HUES64 (cell line): ENCODE measurements at regions not wholly inside any gene's neighbourhood (a gene's known extent, or its start where the extent isn't known, plus 50 kb on each side); places are given as distances from the start of the nearest gene placed in this dataset.

Source experiments
- H3K27ac ChIP-seq: 2 replicates; pipeline ENCODE4 v1.7.0; 2013; ENCODE audit warnings: low read depth, low read length, inconsistent platforms
- H3K27me3 ChIP-seq: 2 replicates; pipeline ENCODE4 v1.6.1; 2013; ENCODE audit warnings: mild to moderate bottlenecking, low read length; ENCODE audit not compliant: insufficient read depth
- H3K36me3 ChIP-seq: 2 replicates; pipeline ENCODE4 v1.6.1; 2013; ENCODE audit warnings: mild to moderate bottlenecking, low read length; ENCODE audit not compliant: insufficient read depth
- H3K4me1 ChIP-seq: 2 replicates; pipeline ENCODE4 v1.6.1; 2013; ENCODE audit warnings: mild to moderate bottlenecking, low read length, moderate library complexity; ENCODE audit not compliant: insufficient read depth
- H3K4me3 ChIP-seq: 2 replicates; pipeline ENCODE4 v1.5.1; 2013; ENCODE audit warnings: mild to moderate bottlenecking, low read length, moderate library complexity
- H3K9ac ChIP-seq: 2 replicates; pipeline ENCODE4 v1.6.1; 2013; ENCODE audit warnings: mild to moderate bottlenecking, low read depth, low read length
- H3K9me3 ChIP-seq: 2 replicates; pipeline ENCODE4 v1.6.1; 2013; ENCODE audit warnings: low read depth, low read length; ENCODE audit not compliant: insufficient read depth
- WGBS: fragments of 150-250, 120-280 bp; methylation state at CpG from one replicate; pipeline ENCODE4 v1.1.7; 2013; ENCODE audit warnings: missing lambda C conversion rate; 5-methylcytosine and 5-hydroxymethylcytosine counted together

DNA sequence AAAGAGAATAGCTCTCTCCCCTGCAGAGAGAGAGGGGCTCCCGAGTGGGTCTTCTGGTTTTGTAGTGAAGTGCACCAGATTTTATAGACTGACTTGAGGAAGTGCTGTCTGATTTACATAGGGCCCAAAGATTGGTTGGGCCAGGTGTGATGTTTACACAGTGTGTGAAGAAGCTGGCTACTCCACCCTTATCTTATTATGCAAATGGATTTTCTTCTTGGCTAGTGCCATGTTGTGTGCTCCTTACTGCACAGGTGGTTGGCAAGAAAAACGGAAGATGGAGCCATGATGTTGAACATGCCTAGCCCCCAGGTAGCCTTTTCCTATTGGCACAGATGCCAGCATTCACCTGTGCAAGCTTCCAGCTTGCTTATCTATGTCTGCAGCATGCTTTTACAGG is 112.4 kb upstream of the ARHGAP24 start:
- peaks cover 8% of the 10 kb centered on the region for H3K4me1 ChIP-seq

GRCh38 chr4:85367815-85368214 is 107.1 kb upstream of the ARHGAP24 start:
- Histone ChIP-seq H3K9me3 (no peaks in the 10 kb centered on the region), H3K27me3 (no peaks in the 10 kb centered on the region), H3K4me1 (peaks cover 38% of the 10 kb centered on the region), H3K4me3 (no peak overlapping the region), H3K27ac (peak overlapping the region; percentile 81; the same call in 1 of the 2 replicates), H3K9ac (no peak overlapping the region), H3K36me3 (no peaks in the 10 kb centered on the region)
- WGBS: 56% methylated on average over 2 of the region's 2 CpGs

More for the DNA sequence above, 112.4 kb upstream of the ARHGAP24 start:
- H3K36me3 ChIP-seq: no peaks in the 10 kb centered on the region
- 92% methylated on average over 2 of the region's 2 CpGs for WGBS
- no peak overlapping the region for H3K27ac ChIP-seq
- no peaks in the 10 kb centered on the region for H3K27me3 ChIP-seq
- no peak overlapping the region for H3K4me3 ChIP-seq
- H3K9me3 ChIP-seq: peaks cover 17% of the 10 kb centered on the region; the same call in 1 of the 2 replicates
- no peak overlapping the region for H3K9ac ChIP-seq

- H3K4me1 ChIP-seq: peaks cover 38% of the 10 kb centered on the region
- no peaks in the 10 kb centered on the region for H3K9me3 ChIP-seq
- no peaks in the 10 kb centered on the region for H3K27me3 ChIP-seq
- H3K36me3 ChIP-seq: no peaks in the 10 kb centered on the region
- H3K4me3 ChIP-seq: no peak overlapping the region
- no peak overlapping the region for H3K9ac ChIP-seq
- 92% methylated on average over 2 of the region's 3 CpGs for WGBS
- H3K27ac ChIP-seq: peak overlapping the region; percentile 81; the same call in 1 of the 2 replicates
Measured at GRCh38 chr4:85368240-85368639, 106.7 kb upstream of the ARHGAP24 start.

GRCh38 chr4:85368932-85369331 is 106.0 kb upstream of the ARHGAP24 start:
- peak overlapping the region; percentile 81; the same call in 1 of the 2 replicates for H3K27ac ChIP-seq
- no peaks in the 10 kb centered on the region for H3K36me3 ChIP-seq
- H3K9me3 ChIP-seq: no peaks in the 10 kb centered on the region
- no peak overlapping the region for H3K4me3 ChIP-seq
- peaks cover 38% of the 10 kb centered on the region for H3K4me1 ChIP-seq
- WGBS: 98% methylated on average over 1 of the region's 1 CpG
- H3K9ac ChIP-seq: no peak overlapping the region
- H3K27me3 ChIP-seq: no peaks in the 10 kb centered on the region

- Histone ChIP-seq H3K9me3 (no peaks in the 10 kb centered on the region), H3K4me3 (no peak overlapping the region), H3K4me1 (peaks cover 38% of the 10 kb centered on the region), H3K27me3 (no peaks in the 10 kb centered on the region), H3K27ac (no peak overlapping the region), H3K9ac (no peak overlapping the region), H3K36me3 (no peaks in the 10 kb centered on the region)
- WGBS: 83% methylated on average over 7 of the region's 7 CpGs
Measured at GRCh38 chr4:85369703-85370380, 105.1 kb upstream of the ARHGAP24 start.

DNA sequence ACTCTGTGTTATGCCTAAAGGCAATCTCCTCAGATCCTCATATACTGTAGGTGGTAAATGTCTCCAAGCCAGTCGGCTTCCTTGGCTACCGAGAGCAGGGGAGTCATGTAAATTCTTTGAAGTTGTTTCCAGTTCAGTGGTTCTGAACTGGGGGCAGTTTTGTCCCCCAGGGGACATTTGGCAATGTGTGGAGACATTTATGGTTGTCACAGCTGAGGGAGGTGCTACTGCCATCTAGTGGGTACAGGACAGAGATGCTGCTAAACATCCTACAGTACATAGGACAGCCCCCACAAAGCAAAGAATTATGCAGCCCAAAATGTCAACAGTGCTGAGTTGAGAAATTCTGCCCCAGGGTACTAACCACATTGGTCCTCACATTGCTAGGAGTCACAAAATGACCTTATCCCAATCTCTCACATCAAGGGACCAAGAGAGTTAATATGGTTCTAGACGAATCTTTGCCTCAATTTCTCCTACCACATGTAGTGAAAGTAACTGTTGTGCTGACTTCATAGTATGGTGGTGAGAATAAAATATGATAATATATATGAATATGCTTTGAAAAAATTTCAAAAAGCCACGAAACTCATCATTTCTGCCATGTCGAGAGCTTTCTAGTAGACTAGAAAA is 104.4 kb upstream of the ARHGAP24 start:
- no peaks in the 10 kb centered on the region for H3K9me3 ChIP-seq
- 60% methylated on average over 5 of the region's 5 CpGs for WGBS

DNA sequence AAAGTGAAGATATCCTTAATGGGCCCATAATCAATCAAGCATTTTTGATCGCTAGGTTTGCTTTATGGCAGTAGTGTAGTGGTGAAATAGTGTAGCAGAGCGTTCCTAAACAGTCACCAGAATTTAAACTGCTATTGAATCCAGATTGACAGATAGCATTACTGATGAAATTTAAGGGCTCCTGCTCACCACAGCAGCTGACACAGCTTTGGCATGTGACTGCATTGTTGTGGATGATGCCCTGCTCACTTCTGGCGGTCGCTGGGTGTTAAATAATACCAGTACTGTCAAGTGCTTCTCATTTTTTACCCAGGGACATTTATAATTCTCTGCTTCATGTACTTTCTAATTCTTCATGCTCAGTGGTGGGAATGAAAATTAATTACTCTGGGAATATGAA is 102.0 kb upstream of the ARHGAP24 start:
- no peak overlapping the region for H3K27ac ChIP-seq

More for the DNA sequence above, 104.4 kb upstream of the ARHGAP24 start:
- no peak overlapping the region for H3K9ac ChIP-seq
- no peak overlapping the region for H3K4me3 ChIP-seq
- no peaks in the 10 kb centered on the region for H3K27me3 ChIP-seq
- H3K27ac ChIP-seq: no peak overlapping the region
- peaks cover 38% of the 10 kb centered on the region for H3K4me1 ChIP-seq
- no peaks in the 10 kb centered on the region for H3K36me3 ChIP-seq

DNA sequence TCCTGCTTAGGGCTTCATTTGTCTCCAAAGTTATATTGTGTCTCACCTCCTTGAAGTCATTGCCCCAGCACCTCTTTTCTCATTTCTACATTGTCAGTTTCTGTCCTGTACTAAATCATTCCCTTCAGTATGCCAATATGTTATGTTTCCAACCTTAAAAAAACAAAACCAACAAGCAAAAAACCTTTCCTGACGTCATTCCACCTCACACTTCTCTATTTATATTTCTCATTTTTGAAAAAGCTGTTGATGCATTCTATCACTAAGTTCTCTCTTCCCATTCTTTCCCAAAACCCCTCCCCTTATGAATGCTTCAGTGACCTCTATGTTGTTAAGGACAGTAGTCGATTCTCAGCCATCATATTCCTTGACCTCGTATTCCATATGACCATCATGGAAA is 98.7 kb upstream of the ARHGAP24 start:
- 93% methylated on average over 3 of the region's 3 CpGs for WGBS

More for the DNA sequence above, 102.0 kb upstream of the ARHGAP24 start:
- 93% methylated on average over 4 of the region's 4 CpGs for WGBS
- Histone ChIP-seq H3K9ac (no peak overlapping the region), H3K9me3 (no peaks in the 10 kb centered on the region), H3K36me3 (no peaks in the 10 kb centered on the region), H3K4me3 (no peak overlapping the region), H3K27me3 (no peaks in the 10 kb centered on the region), H3K4me1 (peaks cover 26% of the 10 kb centered on the region)

GRCh38 chr4:85381968-85382367 is 93.0 kb upstream of the ARHGAP24 start:
- Histone ChIP-seq H3K36me3 (no peaks in the 10 kb centered on the region), H3K4me1 (no peaks in the 10 kb centered on the region), H3K9me3 (no peaks in the 10 kb centered on the region), H3K9ac (no peak overlapping the region), H3K4me3 (no peak overlapping the region), H3K27ac (no peak overlapping the region), H3K27me3 (no peaks in the 10 kb centered on the region)
- 96% methylated on average over 4 of the region's 4 CpGs for WGBS

More for the DNA sequence above, 98.7 kb upstream of the ARHGAP24 start:
- no peaks in the 10 kb centered on the region for H3K36me3 ChIP-seq
- H3K27ac ChIP-seq: no peak overlapping the region
- no peaks in the 10 kb centered on the region for H3K4me1 ChIP-seq
- H3K9me3 ChIP-seq: no peaks in the 10 kb centered on the region
- H3K4me3 ChIP-seq: no peak overlapping the region
- no peak overlapping the region for H3K9ac ChIP-seq
- H3K27me3 ChIP-seq: no peaks in the 10 kb centered on the region

DNA sequence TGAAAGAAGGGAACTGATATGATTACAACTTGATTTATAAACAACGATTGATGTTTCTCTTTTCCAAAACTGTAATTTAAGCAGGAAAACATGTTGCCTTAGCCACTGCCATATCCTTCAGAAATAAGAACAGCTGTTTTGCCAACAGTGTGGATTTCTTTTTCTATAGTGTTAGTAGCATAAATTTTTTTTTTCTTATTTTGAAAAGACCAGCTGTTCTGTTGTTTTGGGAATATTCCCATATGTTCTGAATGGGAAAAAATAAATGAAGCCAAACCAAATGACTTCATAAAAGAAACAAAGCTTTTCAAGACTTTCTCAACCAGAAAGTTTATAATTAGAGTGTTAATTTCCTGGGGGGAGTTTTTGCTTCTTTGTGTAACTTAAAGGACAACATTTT is 83.9 kb upstream of the ARHGAP24 start:
- Histone ChIP-seq H3K9me3 (no peaks in the 10 kb centered on the region), H3K27ac (no peak overlapping the region), H3K27me3 (no peaks in the 10 kb centered on the region), H3K36me3 (no peaks in the 10 kb centered on the region), H3K4me1 (no peaks in the 10 kb centered on the region), H3K4me3 (no peak overlapping the region), H3K9ac (no peak overlapping the region)
- 100% methylated on average over 1 of the region's 1 CpG for WGBS

GRCh38 chr4:85391589-85392410 is 83.2 kb upstream of the ARHGAP24 start:
- H3K9me3 ChIP-seq: no peaks in the 10 kb centered on the region

More at GRCh38 chr4:85391589-85392410, 83.2 kb upstream of the ARHGAP24 start:
- H3K27me3 ChIP-seq: no peaks in the 10 kb centered on the region
- H3K4me3 ChIP-seq: no peak overlapping the region
- no peaks in the 10 kb centered on the region for H3K36me3 ChIP-seq
- H3K4me1 ChIP-seq: no peaks in the 10 kb centered on the region
- H3K27ac ChIP-seq: no peak overlapping the region
- no peak overlapping the region for H3K9ac ChIP-seq
- WGBS: 88% methylated on average over 3 of the region's 4 CpGs
